Activated T-helper 2 cell treated with anti-CD3 and anti-CD28 coated beads, Interferon-gamma antibody, Interleukin-2, Interleukin-4, amounts not matched to agents 10 μg/mL and 5 μg/mL and 100 μg/mL, durations not matched to agents 14 hours and 24 hours and 36 hours (primary cell): ENCODE measurements at regions not wholly inside any gene's neighbourhood (a gene's known extent, or its start where the extent isn't known, plus 50 kb on each side); places are given as distances from the start of the nearest gene placed in this dataset.

Experiments used
- DNase-seq: peaks from one replicate; pipeline ENCODE4 v3.0.0; 2021; ENCODE audit warnings: low spot score
- H3K27ac Mint-ChIP-seq: one replicate; pipeline ENCODE4 v1.8.0; 2021; ENCODE audit warnings: mixed read lengths
- H3K27me3 Mint-ChIP-seq: one replicate; pipeline ENCODE4 v1.8.0; 2021; ENCODE audit warnings: low read depth, mixed read lengths
- H3K36me3 Mint-ChIP-seq: one replicate; pipeline ENCODE4 v1.8.0; 2021; ENCODE audit warnings: low read depth, mixed read lengths
- H3K4me1 Mint-ChIP-seq: one replicate; pipeline ENCODE4 v1.8.0; 2021; ENCODE audit warnings: low read depth, mixed read lengths
- H3K4me3 Mint-ChIP-seq: one replicate; pipeline ENCODE4 v1.8.0; 2021; ENCODE audit warnings: low read depth, mild to moderate bottlenecking, moderate library complexity, mixed read lengths
- H3K9me3 Mint-ChIP-seq: one replicate; pipeline ENCODE4 v1.8.0; 2021; ENCODE audit warnings: mixed read lengths
- intact Hi-C: fragments of 100-400 bp; cut with micrococcal nuclease; formaldehyde crosslinking; loops from one replicate; pipeline ENCODE4 v1.15.1; 2023

- intact Hi-C loops, result no loop called here
- Mint-ChIP-seq H3K27ac (no peak overlapping the region), H3K36me3 (no peaks in the 10 kb centered on the region), H3K27me3 (no peaks in the 10 kb centered on the region), H3K4me1 (peaks cover 19% of the 10 kb centered on the region), H3K9me3 (no peaks in the 10 kb centered on the region), H3K4me3 (no peak overlapping the region)
- no peak for DNase-seq
Observed at GRCh38 chrX:124272370-124272982, 60.0 kb upstream of the TEX13D start.

- H3K27me3 Mint-ChIP-seq, result no peaks in the 10 kb centered on the region
- no peaks in the 10 kb centered on the region for H3K9me3 Mint-ChIP-seq
- intact Hi-C loops, result no loop called here
- H3K36me3 Mint-ChIP-seq, result no peaks in the 10 kb centered on the region
- no peak overlapping the region for H3K4me3 Mint-ChIP-seq
- no peak for DNase-seq
- H3K27ac Mint-ChIP-seq, result no peak overlapping the region
- peaks cover 13% of the 10 kb centered on the region for H3K4me1 Mint-ChIP-seq
Observed at GRCh38 chrX:124274438-124275181, 57.9 kb upstream of the TEX13D start.

- no peak overlapping the region for H3K27ac Mint-ChIP-seq
- no peaks in the 10 kb centered on the region for H3K9me3 Mint-ChIP-seq
- intact Hi-C loops, result no loop called here
- no peak overlapping the region for H3K4me3 Mint-ChIP-seq
- no peaks in the 10 kb centered on the region for H3K36me3 Mint-ChIP-seq
- no peak for DNase-seq
- peaks cover 13% of the 10 kb centered on the region for H3K4me1 Mint-ChIP-seq
- H3K27me3 Mint-ChIP-seq, result no peaks in the 10 kb centered on the region
Observed at GRCh38 chrX:124275182-124275894, 57.1 kb upstream of the TEX13D start.

GRCh38 chrX:124280294-124280902 is 52.1 kb upstream of the TEX13D start:
- no peak for DNase-seq
- Mint-ChIP-seq H3K27ac (peak overlapping the region; percentile 87), H3K27me3 (no peaks in the 10 kb centered on the region), H3K9me3 (no peaks in the 10 kb centered on the region), H3K4me3 (no peak overlapping the region), H3K36me3 (no peaks in the 10 kb centered on the region), H3K4me1 (peaks cover 19% of the 10 kb centered on the region)
- intact Hi-C loops, result loop anchor here (5.0 kb wide), 4 partner anchors 38 to 82 kb away; partner anchors contain the start of gene SH2D1A

- Mint-ChIP-seq H3K27me3 (no peaks in the 10 kb centered on the region), H3K9me3 (no peaks in the 10 kb centered on the region), H3K27ac (no peak overlapping the region), H3K4me1 (peaks cover 15% of the 10 kb centered on the region), H3K36me3 (no peaks in the 10 kb centered on the region), H3K4me3 (no peak overlapping the region)
- intact Hi-C loops, result loop anchor here (2.0 to 5.0 kb wide), 5 partner anchors 18 to 80 kb away; partner anchors contain the start of gene SH2D1A
- no peak for DNase-seq
Observed at GRCh38 chrX:124282580-124282979, 49.9 kb upstream of the TEX13D start.
